Body of pancreas (tissue), 4 donors: ENCODE measurements at regions not wholly inside any gene's neighbourhood (a gene's known extent, or its start where the extent isn't known, plus 50 kb on each side); places are given as distances from the start of the nearest gene placed in this dataset.

Experiments
- ATAC-seq: fragments of 150-250 bp; one replicate; pipeline ENCODE4 v1.9.1; 2016
- DNase-seq, 4 donors: peaks; one replicate each; pipeline ENCODE4 v3.0.0-alpha.2; 2019
- H3K27ac ChIP-seq, 4 donors: fragments of 200-600 bp; sonication (generic); 1 replicate in 3 of 4; 2 replicates in 1 of 4; pipeline versions ENCODE4 v1.5.1 to v1.6.1; 2016 to 2019; ENCODE audit warnings: mild to moderate bottlenecking in 1 of 4, mixed read lengths in 1 of 4, moderate library complexity in 1 of 4
- H3K27me3 ChIP-seq, 2 donors: fragments of 200-600 bp; sonication (generic); one replicate each; pipeline ENCODE4 v1.6.0; 2016; ENCODE audit warnings: mild to moderate bottlenecking in 1 of 2
- H3K36me3 ChIP-seq, 2 donors: fragments of 200-600 bp; sonication (generic); replicated peaks in 1 of 2; 2 replicates each; pipeline ENCODE4 v1.5.1; 2016; ENCODE audit warnings: low read depth in 2 of 2; ENCODE audit not compliant: insufficient read depth in 1 of 2
- H3K4me1 ChIP-seq: fragments of 200-600 bp; sonication (generic); one replicate; pipeline ENCODE4 v1.6.0; 2016
- H3K4me3 ChIP-seq, 2 donors: fragments of 200-600 bp; sonication (generic); 1 replicate in 1 of 2; 2 replicates in 1 of 2; pipeline ENCODE4 v1.5.1; 2016 to 2019
- H3K9me3 ChIP-seq, 3 donors: fragments of 200-600 bp; sonication (generic); 1 replicate in 2 of 3; 2 replicates in 1 of 3; pipeline ENCODE4 v1.5.1; 2016
- POLR2A ChIP-seq, 3 donors: fragments of 450-650 bp; IDR thresholded peaks; one replicate each; pipeline ENCODE4 v1.6.1; 2016; ENCODE audit warnings: antibody characterized with exemption in 3 of 3, mild to moderate bottlenecking in 2 of 3
- WGBS, 2 donors: methylation state at CpG; one replicate each; pipeline ENCODE4 v1.1.5; 2017; 5-methylcytosine and 5-hydroxymethylcytosine counted together
- intact Hi-C: fragments of 100-400 bp; cut with DNase I; formaldehyde crosslinking; loops from one replicate; pipeline ENCODE4 v1.15.1; 2023
- TF ChIP-seq, protein P1 (sequence below), 7 experiments: fragments of 450-650 bp in 4 of 7; fragments of 200-600 bp in 3 of 7; sonication (generic) in 3 of 7; IDR thresholded peaks; one replicate each; pipeline ENCODE4 v1.5.1; 2016 to 2019; ENCODE audit warnings: antibody characterized with exemption in 7 of 7

DNA sequence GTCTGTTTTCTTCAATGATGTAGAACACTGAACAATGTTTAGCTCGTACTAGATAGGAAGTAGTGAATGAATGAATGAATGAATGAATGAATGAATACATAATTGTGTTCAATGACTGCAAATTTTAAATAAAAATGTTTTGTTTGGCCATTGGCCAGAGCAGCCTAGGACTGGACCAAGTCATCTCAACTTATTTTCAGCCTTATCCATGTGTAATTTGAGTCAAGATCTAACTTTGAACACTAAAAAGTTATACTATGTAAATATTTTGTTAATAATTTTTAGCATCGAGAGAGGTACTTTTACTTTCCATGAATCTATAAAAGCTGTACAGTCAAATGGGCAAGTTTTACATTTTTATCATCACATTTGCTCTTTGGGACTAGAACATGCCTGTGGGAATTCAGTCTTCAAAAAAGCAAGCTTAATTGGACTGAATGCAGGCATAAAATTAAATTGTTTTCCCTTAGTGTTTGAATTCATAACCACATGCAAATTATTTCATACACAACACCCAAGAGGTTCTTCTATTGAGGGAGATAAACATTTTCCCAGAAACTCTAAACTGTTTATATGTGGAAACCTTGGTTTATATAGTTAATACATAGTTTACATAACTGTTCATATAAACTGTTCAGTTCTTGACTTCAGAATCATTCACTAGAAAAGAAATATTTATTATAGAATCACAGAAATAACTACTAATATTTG lies 222.1 kb upstream of the ANO3 start:
- DNase-seq: no peak
- H3K4me3 ChIP-seq: no peak overlapping the region
- no peaks in the 10 kb centered on the region for H3K27me3 ChIP-seq
- TF ChIP-seq, protein P1, sequence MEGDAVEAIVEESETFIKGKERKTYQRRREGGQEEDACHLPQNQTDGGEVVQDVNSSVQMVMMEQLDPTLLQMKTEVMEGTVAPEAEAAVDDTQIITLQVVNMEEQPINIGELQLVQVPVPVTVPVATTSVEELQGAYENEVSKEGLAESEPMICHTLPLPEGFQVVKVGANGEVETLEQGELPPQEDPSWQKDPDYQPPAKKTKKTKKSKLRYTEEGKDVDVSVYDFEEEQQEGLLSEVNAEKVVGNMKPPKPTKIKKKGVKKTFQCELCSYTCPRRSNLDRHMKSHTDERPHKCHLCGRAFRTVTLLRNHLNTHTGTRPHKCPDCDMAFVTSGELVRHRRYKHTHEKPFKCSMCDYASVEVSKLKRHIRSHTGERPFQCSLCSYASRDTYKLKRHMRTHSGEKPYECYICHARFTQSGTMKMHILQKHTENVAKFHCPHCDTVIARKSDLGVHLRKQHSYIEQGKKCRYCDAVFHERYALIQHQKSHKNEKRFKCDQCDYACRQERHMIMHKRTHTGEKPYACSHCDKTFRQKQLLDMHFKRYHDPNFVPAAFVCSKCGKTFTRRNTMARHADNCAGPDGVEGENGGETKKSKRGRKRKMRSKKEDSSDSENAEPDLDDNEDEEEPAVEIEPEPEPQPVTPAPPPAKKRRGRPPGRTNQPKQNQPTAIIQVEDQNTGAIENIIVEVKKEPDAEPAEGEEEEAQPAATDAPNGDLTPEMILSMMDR (IDR thresholded peaks at IDR 0.05): no peak
- TF ChIP-seq POLR2A (IDR thresholded peaks at IDR 0.05): no peak
- H3K36me3 ChIP-seq: no peaks in the 10 kb centered on the region
- H3K4me1 ChIP-seq: no peaks in the 10 kb centered on the region
- ATAC-seq: no peak
- H3K27ac ChIP-seq: no peak overlapping the region
- intact Hi-C loops: no loop called here
- no peaks in the 10 kb centered on the region for H3K9me3 ChIP-seq
- WGBS, 2 donors: 31 to 47% methylated on average over 2 of the region's 2 CpGs

DNA sequence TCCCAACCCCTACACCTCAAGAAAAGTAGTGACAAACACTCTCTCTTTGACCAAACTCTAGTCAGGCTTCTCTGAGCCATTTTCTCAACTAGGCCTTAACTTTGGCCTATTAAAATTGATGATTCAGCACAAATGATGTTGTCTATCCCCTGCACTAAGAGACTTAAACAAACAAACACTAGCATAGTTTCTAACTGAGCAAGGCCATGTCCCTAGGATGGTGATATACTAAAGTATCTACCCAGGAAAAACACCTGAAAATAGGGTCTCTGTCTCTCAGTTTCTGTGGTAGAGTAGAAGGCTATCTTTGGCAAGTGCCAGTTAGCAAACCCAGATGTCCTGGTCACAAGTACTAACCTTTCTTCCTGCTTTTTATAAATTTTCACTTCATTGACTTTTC lies 219.7 kb upstream of the ANO3 start:
- intact Hi-C loops: no loop called here

DNA sequence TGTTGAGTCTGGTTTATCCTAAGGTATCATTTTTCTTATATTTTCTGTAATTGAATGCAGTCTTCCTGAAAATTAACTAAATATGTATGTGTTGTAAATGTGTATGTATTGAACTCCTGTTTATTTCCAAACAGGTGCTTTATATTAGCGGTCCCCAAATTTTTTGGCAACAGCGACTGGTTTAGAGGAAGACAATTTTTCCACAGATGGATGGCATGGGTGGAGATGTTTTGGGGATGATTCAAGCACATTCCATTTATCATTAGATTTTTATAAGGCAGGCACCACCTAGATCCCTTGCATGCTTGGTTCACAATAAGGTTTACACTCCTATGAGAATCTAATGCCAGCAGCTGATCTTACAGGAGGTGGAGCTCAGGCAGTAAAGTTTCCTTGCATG lies 210.5 kb upstream of the ANO3 start:
- H3K4me1 ChIP-seq: no peaks in the 10 kb centered on the region
- no peaks in the 10 kb centered on the region for H3K27me3 ChIP-seq
- 89% methylated on average over 2 of the region's 2 CpGs for WGBS, 2 donors
- H3K27ac ChIP-seq: no peak overlapping the region
- DNase-seq: no peak
- no peak for ATAC-seq
- TF ChIP-seq POLR2A (IDR thresholded peaks at IDR 0.05): no peak
- TF ChIP-seq, protein P1 (IDR thresholded peaks at IDR 0.05): no peak
- H3K9me3 ChIP-seq: no peaks in the 10 kb centered on the region
- intact Hi-C loops: no loop called here
- no peaks in the 10 kb centered on the region for H3K36me3 ChIP-seq
- H3K4me3 ChIP-seq: no peak overlapping the region

More for the DNA sequence above, 219.7 kb upstream of the ANO3 start:
- H3K9me3 ChIP-seq: no peaks in the 10 kb centered on the region
- H3K27me3 ChIP-seq: no peaks in the 10 kb centered on the region
- DNase-seq (no peak), ATAC-seq (no peak)
- no peak overlapping the region for H3K27ac ChIP-seq
- no peak overlapping the region for H3K4me3 ChIP-seq
- no peaks in the 10 kb centered on the region for H3K36me3 ChIP-seq
- no peak for TF ChIP-seq POLR2A (IDR thresholded peaks at IDR 0.05)
- TF ChIP-seq, protein P1 (IDR thresholded peaks at IDR 0.05): no peak
- H3K4me1 ChIP-seq: no peaks in the 10 kb centered on the region

DNA sequence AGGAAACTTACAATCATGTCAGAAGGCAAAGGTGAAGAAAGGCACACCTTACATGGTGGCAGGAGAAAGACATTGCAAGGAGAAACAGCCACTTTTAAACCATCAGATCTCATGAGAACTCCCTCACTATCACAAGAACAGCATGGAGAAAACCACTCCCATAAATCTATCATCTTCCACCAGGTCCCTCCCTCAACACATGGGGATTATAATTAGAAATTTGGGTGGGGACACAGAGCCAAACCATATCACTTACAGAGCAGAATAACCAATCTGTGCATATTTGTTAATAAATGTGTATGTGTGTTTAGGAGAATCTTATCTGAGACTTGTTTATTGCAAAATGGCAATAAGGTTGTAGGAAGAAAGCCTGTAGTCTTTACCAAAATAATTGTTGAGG lies 205.2 kb upstream of the ANO3 start:
- no peak for TF ChIP-seq POLR2A (IDR thresholded peaks at IDR 0.05)
- TF ChIP-seq, protein P1 (IDR thresholded peaks at IDR 0.05): no peak
- intact Hi-C loops: no loop called here
- Histone ChIP-seq H3K4me1 (no peaks in the 10 kb centered on the region), H3K27me3 (no peaks in the 10 kb centered on the region), H3K4me3 (no peak overlapping the region), H3K27ac (no peak overlapping the region), H3K36me3 (no peaks in the 10 kb centered on the region), H3K9me3 (no peaks in the 10 kb centered on the region)
- ATAC-seq (no peak), DNase-seq (no peak)

DNA sequence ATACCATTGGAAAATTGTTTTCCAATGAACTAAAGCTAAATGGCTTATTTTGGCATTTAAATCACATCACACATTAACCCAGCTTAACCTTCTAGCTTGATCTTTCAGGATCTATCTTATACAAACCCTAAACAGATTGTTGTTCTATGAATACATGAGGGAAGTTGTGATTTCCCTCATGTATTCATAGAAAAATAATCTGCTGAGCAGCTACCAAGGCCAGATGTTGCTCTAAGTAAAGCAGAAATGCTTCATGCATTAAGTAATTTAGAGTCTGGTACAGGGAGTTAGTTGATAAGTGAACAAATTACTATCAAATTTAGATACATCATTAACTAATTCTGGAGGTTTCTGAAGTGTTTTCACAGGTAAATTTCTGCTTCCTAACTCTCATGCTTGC lies 204.6 kb upstream of the ANO3 start:
- Histone ChIP-seq H3K27ac (no peak overlapping the region), H3K4me1 (no peaks in the 10 kb centered on the region), H3K36me3 (no peaks in the 10 kb centered on the region), H3K4me3 (no peak overlapping the region), H3K27me3 (no peaks in the 10 kb centered on the region), H3K9me3 (no peaks in the 10 kb centered on the region)
- DNase-seq (no peak), ATAC-seq (no peak)
- TF ChIP-seq POLR2A (IDR thresholded peaks at IDR 0.05): no peak
- TF ChIP-seq, protein P1 (IDR thresholded peaks at IDR 0.05): no peak
- intact Hi-C loops: no loop called here
